WTC11 (cell line): ENCODE measurements at regions not wholly inside any gene's neighbourhood (a gene's known extent, or its start where the extent isn't known, plus 50 kb on each side); places are given as distances from the start of the nearest gene placed in this dataset.
A peak's percentile ranks its signal among the peaks of the same experiment; 100 is the strongest.

Source experiments
- ATAC-seq: fragments of 200-7000 bp; cut with Tn5 transposase; 2 replicates; pipeline ENCODE4 v1.10.0; 2021; ENCODE audit warnings: mild to moderate bottlenecking, moderate library complexity
- CTCF ChIA-PET: fragments of 300-600 bp; sonication (Branson Sonifier 250); formaldehyde crosslinking; loops from one replicate; lab custom pipeline; 2021; ENCODE audit warnings: antibody characterized with exemption; lab: Charles Lee
- POLR2A ChIA-PET: fragments of 350-600 bp; sonication (Branson Sonifier 250); formaldehyde crosslinking; loops from one replicate; lab custom pipeline; 2021; ENCODE audit warnings: antibody characterized with exemption; lab: Charles Lee
- DNase-seq: peaks from one replicate; pipeline ENCODE4 v3.0.0; 2021; ENCODE audit warnings: low spot score
- H3K27ac Mint-ChIP-seq: 2 replicates; pipeline ENCODE4 v1.8.0; 2021; ENCODE audit warnings: mixed read lengths
- H3K27me3 Mint-ChIP-seq: 2 replicates; pipeline ENCODE4 v1.8.0; 2021; ENCODE audit warnings: low read depth, mild to moderate bottlenecking, moderate library complexity, mixed read lengths
- H3K36me3 Mint-ChIP-seq: 2 replicates; pipeline ENCODE4 v1.8.0; 2021; ENCODE audit warnings: mixed read lengths
- H3K4me1 Mint-ChIP-seq: 2 replicates; pipeline ENCODE4 v1.8.0; 2022; ENCODE audit warnings: mixed read lengths
- H3K4me3 Mint-ChIP-seq: 2 replicates; pipeline ENCODE4 v1.8.0; 2021; ENCODE audit warnings: mild to moderate bottlenecking, moderate library complexity, mixed read lengths
- H3K9me3 Mint-ChIP-seq: 2 replicates; pipeline ENCODE4 v1.8.0; 2021; ENCODE audit warnings: mixed read lengths
- ATF2 ChIP-seq: sonication (generic); formaldehyde crosslinking; IDR thresholded peaks from 2 replicates; pipeline ENCODE4 v1.8.1; 2022; ENCODE audit warnings: low read depth, missing genetic modification reagents, borderline replicate concordance
- EMX1 ChIP-seq: fragments of 250-450 bp; sonication (Bioruptor Pico); IDR thresholded peaks from 2 replicates; pipeline ENCODE4 v1.8.0; 2021; ENCODE audit warnings: mild to moderate bottlenecking
- ESRRA ChIP-seq: sonication (generic); formaldehyde crosslinking; IDR thresholded peaks from 2 replicates; pipeline ENCODE4 v1.8.1; 2022; ENCODE audit warnings: mild to moderate bottlenecking, missing genetic modification reagents, borderline replicate concordance
- FOXJ3 ChIP-seq: sonication (generic); formaldehyde crosslinking; IDR thresholded peaks from 2 replicates; pipeline ENCODE4 v1.9.0; 2021; ENCODE audit warnings: missing genetic modification reagents, mild to moderate bottlenecking, borderline replicate concordance
- GRHL2 ChIP-seq: fragments of 250-450 bp; sonication (Bioruptor Pico); IDR thresholded peaks from 2 replicates; pipeline ENCODE4 v1.8.0; 2022; ENCODE audit warnings: mild to moderate bottlenecking, moderate library complexity; ENCODE audit not compliant: insufficient replicate concordance, severe bottlenecking
- GTF2I ChIP-seq: fragments of 250-450 bp; sonication (Bioruptor Pico); conservative IDR thresholded peaks from 2 replicates; pipeline ENCODE4 v1.4.0; 2021; ENCODE audit warnings: mild to moderate bottlenecking
- IRF1 ChIP-seq: sonication (generic); formaldehyde crosslinking; IDR thresholded peaks from 2 replicates; pipeline ENCODE4 v1.8.0; 2023; ENCODE audit warnings: missing genetic modification reagents
- JAZF1 ChIP-seq: fragments of 250-450 bp; sonication (Bioruptor Pico); IDR thresholded peaks from 2 replicates; pipeline ENCODE4 v1.9.0; 2021; ENCODE audit warnings: moderate library complexity, mild to moderate bottlenecking, inconsistent platforms
- NFATC4 ChIP-seq: fragments of 250-450 bp; sonication (Bioruptor Pico); IDR thresholded peaks from 2 replicates; pipeline ENCODE4 v1.9.0; 2021; ENCODE audit warnings: mild to moderate bottlenecking
- PREB ChIP-seq: sonication (generic); formaldehyde crosslinking; IDR thresholded peaks from 2 replicates; pipeline ENCODE4 v1.8.1; 2022; ENCODE audit warnings: mild to moderate bottlenecking, missing genetic modification reagents, moderate library complexity, borderline replicate concordance
- PRRX2 ChIP-seq: fragments of 250-450 bp; sonication (Bioruptor Pico); IDR thresholded peaks from 2 replicates; pipeline ENCODE4 v1.8.0; 2021; ENCODE audit warnings: mild to moderate bottlenecking
- RORB ChIP-seq: fragments of 250-450 bp; sonication (Bioruptor Pico); IDR thresholded peaks from 2 replicates; pipeline ENCODE4 v1.9.0; 2021; ENCODE audit warnings: mild to moderate bottlenecking
- SMAD4 ChIP-seq: sonication (generic); formaldehyde crosslinking; IDR thresholded peaks from 2 replicates; pipeline ENCODE4 v1.8.0; 2022; ENCODE audit warnings: mild to moderate bottlenecking, missing genetic modification reagents
- SOX15 ChIP-seq: fragments of 250-450 bp; sonication (Bioruptor Pico); IDR thresholded peaks from 2 replicates; pipeline ENCODE4 v1.9.0; 2021; ENCODE audit warnings: mild to moderate bottlenecking
- TEAD4 ChIP-seq: sonication (generic); formaldehyde crosslinking; IDR thresholded peaks from 2 replicates; pipeline ENCODE4 v1.8.0; 2022; ENCODE audit warnings: mild to moderate bottlenecking, missing genetic modification reagents
- ZNF138 ChIP-seq: sonication (generic); formaldehyde crosslinking; conservative IDR thresholded peaks from 2 replicates; pipeline ENCODE4 v1.8.1; 2022; ENCODE audit warnings: mild to moderate bottlenecking, moderate library complexity, missing genetic modification reagents
- ZNF317 ChIP-seq: sonication (generic); formaldehyde crosslinking; IDR thresholded peaks from 2 replicates; pipeline ENCODE4 v1.8.1; 2023; ENCODE audit warnings: low read depth, mild to moderate bottlenecking, moderate library complexity, missing genetic modification reagents, borderline replicate concordance
- TF ChIP-seq, protein P1 (sequence below): fragments of 200-600 bp; IDR thresholded peaks from 2 replicates; pipeline ENCODE4 v1.8.0; 2022; ENCODE audit warnings: antibody characterized with exemption
- TF ChIP-seq, protein P2 (sequence below): sonication (generic); formaldehyde crosslinking; IDR thresholded peaks from 2 replicates; pipeline ENCODE4 v1.8.1; 2023; ENCODE audit warnings: mild to moderate bottlenecking, moderate library complexity, missing genetic modification reagents
- TF ChIP-seq, protein P3 (sequence below): sonication (generic); formaldehyde crosslinking; IDR thresholded peaks from 2 replicates; pipeline ENCODE4 v1.8.1; 2022; ENCODE audit warnings: mild to moderate bottlenecking, moderate library complexity, missing genetic modification reagents
- TF ChIP-seq, protein P4 (sequence below): sonication (generic); formaldehyde crosslinking; IDR thresholded peaks from 2 replicates; pipeline ENCODE4 v1.8.0; 2023; ENCODE audit warnings: mild to moderate bottlenecking, missing genetic modification reagents
- TF ChIP-seq, protein P5 (sequence below): sonication (generic); formaldehyde crosslinking; IDR thresholded peaks from 2 replicates; pipeline ENCODE4 v1.8.1; 2023; ENCODE audit warnings: mild to moderate bottlenecking, missing genetic modification reagents

DNA sequence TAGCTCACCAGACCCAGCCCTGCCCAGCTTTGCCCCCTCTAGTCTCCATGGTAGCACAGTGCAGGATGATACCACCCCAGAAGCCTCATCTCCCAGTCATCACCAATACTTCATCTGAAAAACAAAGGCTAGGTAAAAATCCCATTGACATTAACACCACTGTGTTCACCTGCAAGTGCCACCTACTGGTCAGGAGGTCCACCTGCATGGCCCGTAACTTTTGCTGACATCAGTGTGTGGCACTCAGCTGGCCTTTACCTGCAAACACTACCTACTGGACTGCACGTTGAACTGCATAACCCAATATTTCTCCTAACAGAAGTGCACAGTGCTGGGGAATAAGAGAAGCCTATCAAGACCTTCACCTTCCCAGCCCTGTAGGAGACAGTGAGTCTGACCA lies 234.7 kb upstream of the ADGRB3 start:
- TF ChIP-seq, protein P1, sequence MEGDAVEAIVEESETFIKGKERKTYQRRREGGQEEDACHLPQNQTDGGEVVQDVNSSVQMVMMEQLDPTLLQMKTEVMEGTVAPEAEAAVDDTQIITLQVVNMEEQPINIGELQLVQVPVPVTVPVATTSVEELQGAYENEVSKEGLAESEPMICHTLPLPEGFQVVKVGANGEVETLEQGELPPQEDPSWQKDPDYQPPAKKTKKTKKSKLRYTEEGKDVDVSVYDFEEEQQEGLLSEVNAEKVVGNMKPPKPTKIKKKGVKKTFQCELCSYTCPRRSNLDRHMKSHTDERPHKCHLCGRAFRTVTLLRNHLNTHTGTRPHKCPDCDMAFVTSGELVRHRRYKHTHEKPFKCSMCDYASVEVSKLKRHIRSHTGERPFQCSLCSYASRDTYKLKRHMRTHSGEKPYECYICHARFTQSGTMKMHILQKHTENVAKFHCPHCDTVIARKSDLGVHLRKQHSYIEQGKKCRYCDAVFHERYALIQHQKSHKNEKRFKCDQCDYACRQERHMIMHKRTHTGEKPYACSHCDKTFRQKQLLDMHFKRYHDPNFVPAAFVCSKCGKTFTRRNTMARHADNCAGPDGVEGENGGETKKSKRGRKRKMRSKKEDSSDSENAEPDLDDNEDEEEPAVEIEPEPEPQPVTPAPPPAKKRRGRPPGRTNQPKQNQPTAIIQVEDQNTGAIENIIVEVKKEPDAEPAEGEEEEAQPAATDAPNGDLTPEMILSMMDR: peak; percentile 43; the same call in 1 of the 2 replicates
- no peak for TF ChIP-seq GRHL2 (CRISPR knock-in tag)
- no peak for TF ChIP-seq FOXJ3 (CRISPR knock-in tag)
- TF ChIP-seq, protein P2, sequence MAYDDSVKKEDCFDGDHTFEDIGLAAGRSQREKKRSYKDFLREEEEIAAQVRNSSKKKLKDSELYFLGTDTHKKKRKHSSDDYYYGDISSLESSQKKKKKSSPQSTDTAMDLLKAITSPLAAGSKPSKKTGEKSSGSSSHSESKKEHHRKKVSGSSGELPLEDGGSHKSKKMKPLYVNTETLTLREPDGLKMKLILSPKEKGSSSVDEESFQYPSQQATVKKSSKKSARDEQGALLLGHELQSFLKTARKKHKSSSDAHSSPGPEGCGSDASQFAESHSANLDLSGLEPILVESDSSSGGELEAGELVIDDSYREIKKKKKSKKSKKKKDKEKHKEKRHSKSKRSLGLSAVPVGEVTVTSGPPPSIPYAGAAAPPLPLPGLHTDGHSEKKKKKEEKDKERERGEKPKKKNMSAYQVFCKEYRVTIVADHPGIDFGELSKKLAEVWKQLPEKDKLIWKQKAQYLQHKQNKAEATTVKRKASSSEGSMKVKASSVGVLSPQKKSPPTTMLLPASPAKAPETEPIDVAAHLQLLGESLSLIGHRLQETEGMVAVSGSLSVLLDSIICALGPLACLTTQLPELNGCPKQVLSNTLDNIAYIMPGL (CRISPR knock-in tag): no peak
- peak; percentile 35 for DNase-seq
- POLR2A ChIA-PET: no interaction called here
- H3K4me3 Mint-ChIP-seq: no peak overlapping the region
- peaks cover 44% of the 10 kb centered on the region for H3K9me3 Mint-ChIP-seq
- H3K27ac Mint-ChIP-seq: no peak overlapping the region
- CTCF ChIA-PET: interaction anchor here (2.9 kb wide), 1 partner anchor 57 kb away, joined by 12 read pairs; no protein-coding TSS in a partner anchor
- H3K36me3 Mint-ChIP-seq: peaks cover 8% of the 10 kb centered on the region; the same call in 1 of the 2 replicates
- 0 out of 2 replicates have a peak, but pooled peaks cover 3% of the 10 kb centered on the region for H3K4me1 Mint-ChIP-seq
- ATAC-seq: peak; percentile 85
- no peaks in the 10 kb centered on the region for H3K27me3 Mint-ChIP-seq

GRCh38 chr6:68391953-68392352 lies 243.1 kb upstream of the ADGRB3 start:
- H3K9me3 Mint-ChIP-seq: peaks cover 16% of the 10 kb centered on the region
- no peaks in the 10 kb centered on the region for H3K4me1 Mint-ChIP-seq
- DNase-seq (no peak), ATAC-seq (no peak)
- H3K4me3 Mint-ChIP-seq: no peak overlapping the region
- ChIA-PET CTCF (no interaction called here), POLR2A (no interaction called here)
- no peak for TF ChIP-seq JAZF1 (CRISPR knock-in tag)
- no peak for TF ChIP-seq EMX1
- TF ChIP-seq IRF1 (CRISPR knock-in tag): no peak
- TF ChIP-seq, protein P3, sequence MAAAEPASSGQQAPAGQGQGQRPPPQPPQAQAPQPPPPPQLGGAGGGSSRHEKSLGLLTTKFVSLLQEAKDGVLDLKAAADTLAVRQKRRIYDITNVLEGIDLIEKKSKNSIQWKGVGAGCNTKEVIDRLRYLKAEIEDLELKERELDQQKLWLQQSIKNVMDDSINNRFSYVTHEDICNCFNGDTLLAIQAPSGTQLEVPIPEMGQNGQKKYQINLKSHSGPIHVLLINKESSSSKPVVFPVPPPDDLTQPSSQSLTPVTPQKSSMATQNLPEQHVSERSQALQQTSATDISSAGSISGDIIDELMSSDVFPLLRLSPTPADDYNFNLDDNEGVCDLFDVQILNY (CRISPR knock-in tag): no peak
- no peak for TF ChIP-seq SOX15 (CRISPR knock-in tag)
- no peak for TF ChIP-seq PRRX2 (CRISPR knock-in tag)
- TF ChIP-seq, protein P4, sequence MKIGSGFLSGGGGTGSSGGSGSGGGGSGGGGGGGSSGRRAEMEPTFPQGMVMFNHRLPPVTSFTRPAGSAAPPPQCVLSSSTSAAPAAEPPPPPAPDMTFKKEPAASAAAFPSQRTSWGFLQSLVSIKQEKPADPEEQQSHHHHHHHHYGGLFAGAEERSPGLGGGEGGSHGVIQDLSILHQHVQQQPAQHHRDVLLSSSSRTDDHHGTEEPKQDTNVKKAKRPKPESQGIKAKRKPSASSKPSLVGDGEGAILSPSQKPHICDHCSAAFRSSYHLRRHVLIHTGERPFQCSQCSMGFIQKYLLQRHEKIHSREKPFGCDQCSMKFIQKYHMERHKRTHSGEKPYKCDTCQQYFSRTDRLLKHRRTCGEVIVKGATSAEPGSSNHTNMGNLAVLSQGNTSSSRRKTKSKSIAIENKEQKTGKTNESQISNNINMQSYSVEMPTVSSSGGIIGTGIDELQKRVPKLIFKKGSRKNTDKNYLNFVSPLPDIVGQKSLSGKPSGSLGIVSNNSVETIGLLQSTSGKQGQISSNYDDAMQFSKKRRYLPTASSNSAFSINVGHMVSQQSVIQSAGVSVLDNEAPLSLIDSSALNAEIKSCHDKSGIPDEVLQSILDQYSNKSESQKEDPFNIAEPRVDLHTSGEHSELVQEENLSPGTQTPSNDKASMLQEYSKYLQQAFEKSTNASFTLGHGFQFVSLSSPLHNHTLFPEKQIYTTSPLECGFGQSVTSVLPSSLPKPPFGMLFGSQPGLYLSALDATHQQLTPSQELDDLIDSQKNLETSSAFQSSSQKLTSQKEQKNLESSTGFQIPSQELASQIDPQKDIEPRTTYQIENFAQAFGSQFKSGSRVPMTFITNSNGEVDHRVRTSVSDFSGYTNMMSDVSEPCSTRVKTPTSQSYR: no peak
- TF ChIP-seq ESRRA (CRISPR knock-in tag): no peak
- TF ChIP-seq, protein P5, sequence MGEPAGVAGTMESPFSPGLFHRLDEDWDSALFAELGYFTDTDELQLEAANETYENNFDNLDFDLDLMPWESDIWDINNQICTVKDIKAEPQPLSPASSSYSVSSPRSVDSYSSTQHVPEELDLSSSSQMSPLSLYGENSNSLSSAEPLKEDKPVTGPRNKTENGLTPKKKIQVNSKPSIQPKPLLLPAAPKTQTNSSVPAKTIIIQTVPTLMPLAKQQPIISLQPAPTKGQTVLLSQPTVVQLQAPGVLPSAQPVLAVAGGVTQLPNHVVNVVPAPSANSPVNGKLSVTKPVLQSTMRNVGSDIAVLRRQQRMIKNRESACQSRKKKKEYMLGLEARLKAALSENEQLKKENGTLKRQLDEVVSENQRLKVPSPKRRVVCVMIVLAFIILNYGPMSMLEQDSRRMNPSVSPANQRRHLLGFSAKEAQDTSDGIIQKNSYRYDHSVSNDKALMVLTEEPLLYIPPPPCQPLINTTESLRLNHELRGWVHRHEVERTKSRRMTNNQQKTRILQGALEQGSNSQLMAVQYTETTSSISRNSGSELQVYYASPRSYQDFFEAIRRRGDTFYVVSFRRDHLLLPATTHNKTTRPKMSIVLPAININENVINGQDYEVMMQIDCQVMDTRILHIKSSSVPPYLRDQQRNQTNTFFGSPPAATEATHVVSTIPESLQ (CRISPR knock-in tag): no peak
- TF ChIP-seq ZNF138: no peak
- no peak for TF ChIP-seq RORB
- no peak for TF ChIP-seq NFATC4
- no peak for TF ChIP-seq GTF2I (CRISPR knock-in tag)
- TF ChIP-seq ZNF317 (CRISPR knock-in tag): no peak
- TF ChIP-seq SMAD4 (CRISPR knock-in tag): no peak
- no peak for TF ChIP-seq ATF2 (CRISPR knock-in tag)
- TF ChIP-seq PREB (CRISPR knock-in tag): no peak
- TF ChIP-seq TEAD4 (CRISPR knock-in tag): no peak
- no peaks in the 10 kb centered on the region for H3K27me3 Mint-ChIP-seq
- no peaks in the 10 kb centered on the region; the same call in 1 of the 2 replicates for H3K36me3 Mint-ChIP-seq
- no peak overlapping the region for H3K27ac Mint-ChIP-seq
